Activated T-helper 17 cell treated with anti-CD3 and anti-CD28 coated beads, Interleukin-2, amount 50 U/mL, for 72 hours (primary cell): ENCODE measurements at regions not wholly inside any gene's neighbourhood (a gene's known extent, or its start where the extent isn't known, plus 50 kb on each side); places are given as distances from the start of the nearest gene placed in this dataset.

Experiments
- ATAC-seq: fragments of 150-1000 bp; cut with Tn5 transposase; replicated peaks from 2 replicates; pipeline ENCODE4 v1.10.0; 2021; ENCODE audit warnings: mild to moderate bottlenecking, moderate library complexity
- H3K27ac Mint-ChIP-seq: one replicate; pipeline ENCODE4 v1.8.0; 2022; ENCODE audit warnings: mixed read lengths
- H3K27me3 Mint-ChIP-seq: one replicate; pipeline ENCODE4 v1.8.0; 2022; ENCODE audit warnings: mixed read lengths
- H3K36me3 Mint-ChIP-seq: one replicate; pipeline ENCODE4 v1.8.0; 2022; ENCODE audit warnings: low read depth, mild to moderate bottlenecking, mixed read lengths
- H3K4me1 Mint-ChIP-seq: one replicate; pipeline ENCODE4 v1.8.0; 2022; ENCODE audit warnings: mixed read lengths
- H3K4me3 Mint-ChIP-seq: one replicate; pipeline ENCODE4 v1.8.0; 2022; ENCODE audit warnings: mild to moderate bottlenecking, mixed read lengths
- H3K9me3 Mint-ChIP-seq: one replicate; pipeline ENCODE4 v1.8.0; 2022; ENCODE audit warnings: mixed read lengths

DNA sequence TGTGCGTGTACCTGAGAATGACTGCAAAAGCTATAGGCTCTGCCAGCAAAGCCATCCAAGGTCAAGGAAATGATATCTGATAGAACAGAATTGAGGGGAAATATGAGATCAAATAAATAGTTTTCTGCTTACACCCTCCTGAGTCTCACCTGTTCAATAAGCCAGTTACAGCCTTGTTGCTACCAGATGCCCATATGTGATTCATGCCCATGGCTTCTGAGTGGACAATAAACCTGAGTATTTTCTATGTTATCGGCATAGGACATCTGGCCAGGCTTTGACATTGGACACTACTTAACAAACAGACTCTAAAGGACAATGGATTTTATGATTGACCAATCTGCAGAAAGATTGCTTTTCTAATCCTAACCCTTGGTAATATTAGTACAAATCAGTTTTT, 297.9 kb downstream of the LRATD1 start:
- ATAC-seq = no peak

DNA sequence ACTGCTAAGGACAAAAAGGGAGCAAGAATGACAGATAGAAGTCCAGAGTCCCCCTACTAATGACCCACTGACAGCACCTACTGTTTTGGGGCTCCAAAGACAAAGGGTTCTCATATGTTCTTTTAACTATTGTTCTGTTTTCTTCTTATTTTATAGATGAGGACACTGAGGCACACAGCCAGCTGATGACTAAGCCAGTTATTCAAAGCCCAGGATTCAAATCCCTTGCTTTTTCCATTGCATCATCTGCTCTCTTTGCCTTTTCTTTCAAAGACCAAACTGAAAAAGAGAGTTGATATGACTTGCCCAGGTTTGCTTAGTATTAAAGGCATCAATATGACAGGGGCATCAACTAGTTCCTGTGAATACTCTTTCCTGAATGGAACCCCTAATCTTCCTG, 299.8 kb downstream of the LRATD1 start:
- Mint-ChIP-seq H3K9me3 (peaks cover 6% of the 10 kb centered on the region), H3K27me3 (peaks cover 11% of the 10 kb centered on the region), H3K27ac (no peak overlapping the region), H3K4me1 (no peaks in the 10 kb centered on the region), H3K4me3 (no peak overlapping the region), H3K36me3 (no peaks in the 10 kb centered on the region)
- no peak for ATAC-seq

More for the DNA sequence above, 297.9 kb downstream of the LRATD1 start:
- no peaks in the 10 kb centered on the region for H3K4me1 Mint-ChIP-seq
- no peaks in the 10 kb centered on the region for H3K36me3 Mint-ChIP-seq
- H3K9me3 Mint-ChIP-seq = no peaks in the 10 kb centered on the region
- H3K4me3 Mint-ChIP-seq = no peak overlapping the region
- peaks cover 5% of the 10 kb centered on the region for H3K27me3 Mint-ChIP-seq
- H3K27ac Mint-ChIP-seq = no peak overlapping the region

DNA sequence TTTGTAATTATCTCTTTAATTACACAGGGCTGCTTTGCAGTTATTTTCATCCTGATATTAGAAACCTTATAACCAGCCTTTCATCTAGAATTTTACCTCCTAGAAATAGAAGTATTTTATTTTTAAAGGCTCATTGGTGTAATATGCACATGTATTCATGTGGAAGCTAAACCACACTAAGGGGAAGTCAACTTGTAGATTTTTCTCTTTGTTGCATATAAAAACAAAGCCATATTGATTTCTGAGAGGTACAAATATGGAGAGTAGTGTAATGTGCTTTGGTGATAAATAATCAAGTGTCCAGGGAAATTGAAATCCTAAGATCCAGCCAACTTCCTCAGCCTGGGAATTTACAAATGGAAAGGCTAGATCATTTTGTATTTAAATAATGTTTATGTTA, 301.2 kb downstream of the LRATD1 start:
- no peaks in the 10 kb centered on the region for H3K36me3 Mint-ChIP-seq
- no peaks in the 10 kb centered on the region for H3K4me1 Mint-ChIP-seq
- no peak overlapping the region for H3K27ac Mint-ChIP-seq
- no peak for ATAC-seq
- peaks cover 6% of the 10 kb centered on the region for H3K9me3 Mint-ChIP-seq
- H3K4me3 Mint-ChIP-seq = no peak overlapping the region
- H3K27me3 Mint-ChIP-seq = peaks cover 10% of the 10 kb centered on the region

DNA sequence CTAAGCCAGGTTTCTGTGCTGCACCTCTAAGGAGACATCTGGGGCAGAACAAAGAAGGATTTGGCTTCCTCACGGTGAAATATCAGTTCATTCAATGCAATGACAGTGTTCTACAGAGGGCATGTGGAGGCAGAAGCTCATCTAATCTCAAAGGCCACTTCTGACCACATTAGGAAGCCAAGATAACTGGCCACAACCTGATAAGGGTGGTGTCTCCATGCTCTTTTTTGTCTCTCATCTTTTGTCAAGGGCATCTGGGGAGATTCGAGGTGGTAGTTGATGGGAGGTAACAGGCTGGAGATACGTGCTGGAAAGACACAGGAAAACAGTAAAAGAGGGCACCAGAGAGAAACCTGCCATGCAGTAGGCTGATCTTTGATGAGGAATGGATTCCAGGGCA, 303.9 kb downstream of the LRATD1 start:
- Mint-ChIP-seq H3K9me3 (peaks cover 10% of the 10 kb centered on the region), H3K36me3 (no peaks in the 10 kb centered on the region), H3K27ac (no peak overlapping the region), H3K4me1 (no peaks in the 10 kb centered on the region), H3K27me3 (peaks cover 16% of the 10 kb centered on the region), H3K4me3 (no peak overlapping the region)
- ATAC-seq = no peak

DNA sequence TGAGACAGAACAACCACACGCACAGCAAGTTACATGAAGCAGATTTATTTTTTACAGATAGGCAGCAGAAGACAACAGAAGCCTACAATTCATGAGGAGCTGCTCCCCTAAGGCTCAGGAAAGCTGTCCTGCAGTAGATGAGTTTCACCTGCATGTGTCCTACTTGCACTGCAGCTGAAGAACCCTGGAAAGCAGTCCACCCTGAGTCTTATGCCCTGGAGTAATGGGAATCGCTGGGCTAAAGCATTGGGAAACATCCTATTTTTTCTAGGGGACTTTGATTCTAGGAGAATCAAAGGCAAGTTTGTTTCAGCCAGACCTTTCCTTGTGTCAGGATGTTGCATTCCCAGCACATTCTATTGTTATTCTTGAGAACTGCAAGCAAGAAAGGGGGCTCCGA, 304.8 kb downstream of the LRATD1 start:
- no peak overlapping the region for H3K27ac Mint-ChIP-seq
- peaks cover 18% of the 10 kb centered on the region for H3K27me3 Mint-ChIP-seq
- H3K36me3 Mint-ChIP-seq = no peaks in the 10 kb centered on the region
- peaks cover 10% of the 10 kb centered on the region for H3K9me3 Mint-ChIP-seq
- H3K4me1 Mint-ChIP-seq = no peaks in the 10 kb centered on the region
- ATAC-seq = no peak
- H3K4me3 Mint-ChIP-seq = no peak overlapping the region

DNA sequence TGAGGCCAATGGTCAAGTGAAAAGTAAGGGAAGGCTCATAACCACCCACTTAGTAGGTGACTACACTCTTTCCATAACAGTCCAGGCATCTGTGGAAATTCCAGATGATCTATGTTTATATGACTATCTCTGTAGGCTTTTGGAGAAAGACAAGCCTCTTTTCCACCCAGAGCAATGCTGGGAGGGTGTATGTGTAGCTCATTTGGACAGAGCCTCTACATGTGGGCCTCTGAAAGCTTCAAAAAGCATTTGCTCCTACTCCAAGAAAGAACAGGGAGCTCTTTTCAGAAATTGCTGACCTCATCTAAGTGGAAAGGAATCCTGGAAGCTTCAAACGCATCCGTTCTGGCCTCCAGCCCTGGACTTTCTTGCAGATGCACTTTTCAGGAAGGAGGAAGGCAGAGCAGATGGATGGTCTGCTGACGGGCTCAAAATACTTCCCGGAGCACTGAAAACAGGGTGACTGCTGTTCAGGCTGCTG, 308.7 kb downstream of the LRATD1 start:
- ATAC-seq = no peak
- no peaks in the 10 kb centered on the region for H3K4me1 Mint-ChIP-seq
- no peaks in the 10 kb centered on the region for H3K36me3 Mint-ChIP-seq
- H3K27ac Mint-ChIP-seq = no peak overlapping the region
- no peak overlapping the region for H3K4me3 Mint-ChIP-seq
- peaks cover 21% of the 10 kb centered on the region for H3K27me3 Mint-ChIP-seq
- peaks cover 14% of the 10 kb centered on the region for H3K9me3 Mint-ChIP-seq

DNA sequence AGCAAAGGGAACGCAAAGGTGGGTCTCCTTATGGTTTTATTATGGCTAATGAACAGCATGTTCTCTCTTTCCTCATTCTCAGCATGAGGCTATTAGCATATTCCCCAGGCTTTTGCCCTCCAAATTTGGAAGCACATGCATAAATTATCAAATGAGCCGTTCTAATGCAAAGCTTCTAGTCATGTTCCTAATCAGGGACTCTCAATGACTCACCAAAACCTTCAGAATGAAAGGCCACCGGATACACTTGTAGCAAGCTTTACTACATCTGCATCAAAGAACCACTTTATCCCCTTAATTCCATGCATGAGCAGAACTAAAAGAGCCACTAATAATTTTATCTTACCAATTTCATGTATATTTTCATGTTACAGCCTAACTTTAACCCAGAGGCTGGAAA, 310.5 kb downstream of the LRATD1 start:
- peaks cover 7% of the 10 kb centered on the region for H3K9me3 Mint-ChIP-seq
- ATAC-seq = no peak
- H3K27ac Mint-ChIP-seq = no peak overlapping the region
- no peaks in the 10 kb centered on the region for H3K4me1 Mint-ChIP-seq
- no peak overlapping the region for H3K4me3 Mint-ChIP-seq
- H3K36me3 Mint-ChIP-seq = no peaks in the 10 kb centered on the region
- peaks cover 16% of the 10 kb centered on the region for H3K27me3 Mint-ChIP-seq

DNA sequence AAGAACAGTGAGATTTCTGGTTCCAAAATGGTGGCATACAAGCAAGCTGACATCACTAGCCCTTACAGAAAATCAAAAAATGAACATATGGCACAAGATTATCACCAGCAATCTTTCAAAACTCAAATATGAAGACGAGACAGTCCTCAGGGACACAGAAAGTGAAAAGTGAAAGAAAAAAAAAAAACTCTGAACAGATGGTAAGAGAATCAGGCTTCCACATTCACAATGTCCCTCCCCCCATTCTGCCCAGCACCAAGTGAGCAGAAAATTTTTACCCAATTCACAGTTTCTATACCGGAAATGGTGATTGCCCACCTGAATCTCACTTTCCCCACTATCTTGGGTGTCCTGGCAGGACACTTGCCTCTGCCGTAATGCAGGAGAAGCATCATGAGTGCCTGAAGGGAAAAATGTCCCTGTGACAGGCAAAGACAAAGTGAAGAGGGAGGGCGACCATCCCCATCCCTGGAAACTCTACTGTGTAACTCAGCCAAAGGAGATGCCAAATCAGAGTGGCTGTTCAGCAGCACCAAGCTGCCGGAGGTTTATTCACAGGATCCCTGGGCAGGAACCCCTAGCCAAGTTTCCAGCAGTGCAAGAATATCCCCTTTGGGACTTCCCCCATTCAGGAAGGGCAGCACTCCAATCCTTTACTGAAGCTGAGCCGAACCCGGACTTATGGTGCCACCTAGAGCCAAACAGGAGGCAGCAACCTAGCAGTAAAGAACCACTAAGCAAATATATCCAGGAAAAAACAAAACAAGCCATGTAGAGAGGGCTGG, 312.2 kb downstream of the LRATD1 start:
- peaks cover 7% of the 10 kb centered on the region for H3K9me3 Mint-ChIP-seq
- H3K4me1 Mint-ChIP-seq = no peaks in the 10 kb centered on the region
- ATAC-seq = no peak
- no peaks in the 10 kb centered on the region for H3K36me3 Mint-ChIP-seq
- H3K27me3 Mint-ChIP-seq = peaks cover 16% of the 10 kb centered on the region
- H3K4me3 Mint-ChIP-seq = no peak overlapping the region
- no peak overlapping the region for H3K27ac Mint-ChIP-seq

DNA sequence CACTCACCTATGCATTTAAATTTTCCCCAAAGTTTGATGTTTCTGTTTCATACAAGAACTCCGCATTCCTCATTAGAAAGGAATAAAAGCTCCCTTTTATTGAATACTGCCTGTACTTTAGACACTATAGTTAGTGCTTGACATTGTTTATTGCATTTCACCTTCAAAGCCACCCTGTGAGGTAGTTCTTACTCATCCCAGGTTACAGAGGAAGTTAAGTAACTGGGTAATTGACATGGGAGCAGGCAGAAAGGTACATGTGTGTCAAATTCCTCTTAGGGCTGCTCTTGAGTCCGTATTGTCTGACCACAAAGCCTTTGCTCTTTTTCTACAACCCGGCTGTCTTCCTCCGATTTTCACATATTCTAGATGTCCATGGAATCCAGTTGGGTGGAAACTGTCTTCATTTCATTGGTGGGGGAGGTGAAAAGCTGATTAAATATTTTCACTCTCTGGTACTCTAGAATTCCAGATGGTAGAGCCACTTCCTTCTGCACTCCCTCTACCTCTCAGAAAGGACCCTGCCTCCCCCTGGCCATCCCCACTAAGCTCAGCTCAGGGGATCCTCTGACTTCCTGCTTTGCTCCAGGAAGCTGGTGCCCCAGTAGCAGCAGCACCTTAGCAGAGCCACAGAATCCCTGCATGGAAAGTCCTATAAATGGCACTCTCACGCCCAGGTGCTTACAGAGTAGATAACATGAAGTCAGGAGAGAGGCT, 319.2 kb downstream of the LRATD1 start:
- Mint-ChIP-seq H3K4me3 (no peak overlapping the region), H3K36me3 (no peaks in the 10 kb centered on the region), H3K4me1 (no peaks in the 10 kb centered on the region), H3K9me3 (peaks cover 3% of the 10 kb centered on the region), H3K27ac (no peak overlapping the region), H3K27me3 (peaks cover 9% of the 10 kb centered on the region)
- ATAC-seq = no peak

DNA sequence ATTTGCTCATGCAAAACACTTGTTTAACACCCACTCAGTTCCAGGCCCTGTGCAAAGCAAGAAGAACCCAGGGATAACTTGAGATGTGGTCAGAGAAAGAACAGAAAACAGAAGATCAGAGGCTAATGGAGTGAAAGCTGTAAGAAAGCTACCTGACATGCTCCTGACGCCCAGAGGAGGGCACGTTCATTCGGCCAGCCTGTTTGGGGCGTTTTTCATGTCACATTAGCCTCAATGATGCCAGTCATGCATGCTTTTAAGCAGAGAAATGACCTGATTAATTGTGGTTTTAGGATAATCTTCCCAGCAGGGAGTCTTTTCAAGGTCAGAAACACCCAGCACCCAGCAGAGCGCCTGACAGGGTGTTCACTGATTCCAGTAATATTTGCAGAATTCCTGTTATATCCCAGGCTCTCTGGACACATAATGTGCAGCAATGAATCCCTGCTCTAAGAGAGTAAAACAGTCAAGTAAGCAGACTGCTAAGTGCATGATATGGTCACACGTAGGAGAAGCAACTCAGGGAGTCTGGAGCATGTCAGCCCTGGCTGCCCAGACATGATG, 320.0 kb downstream of the LRATD1 start:
- ATAC-seq = no peak
- H3K27me3 Mint-ChIP-seq = peaks cover 10% of the 10 kb centered on the region
- no peak overlapping the region for H3K27ac Mint-ChIP-seq
- peaks cover 3% of the 10 kb centered on the region for H3K9me3 Mint-ChIP-seq
- H3K4me3 Mint-ChIP-seq = no peak overlapping the region
- H3K4me1 Mint-ChIP-seq = no peaks in the 10 kb centered on the region
- H3K36me3 Mint-ChIP-seq = no peaks in the 10 kb centered on the region

DNA sequence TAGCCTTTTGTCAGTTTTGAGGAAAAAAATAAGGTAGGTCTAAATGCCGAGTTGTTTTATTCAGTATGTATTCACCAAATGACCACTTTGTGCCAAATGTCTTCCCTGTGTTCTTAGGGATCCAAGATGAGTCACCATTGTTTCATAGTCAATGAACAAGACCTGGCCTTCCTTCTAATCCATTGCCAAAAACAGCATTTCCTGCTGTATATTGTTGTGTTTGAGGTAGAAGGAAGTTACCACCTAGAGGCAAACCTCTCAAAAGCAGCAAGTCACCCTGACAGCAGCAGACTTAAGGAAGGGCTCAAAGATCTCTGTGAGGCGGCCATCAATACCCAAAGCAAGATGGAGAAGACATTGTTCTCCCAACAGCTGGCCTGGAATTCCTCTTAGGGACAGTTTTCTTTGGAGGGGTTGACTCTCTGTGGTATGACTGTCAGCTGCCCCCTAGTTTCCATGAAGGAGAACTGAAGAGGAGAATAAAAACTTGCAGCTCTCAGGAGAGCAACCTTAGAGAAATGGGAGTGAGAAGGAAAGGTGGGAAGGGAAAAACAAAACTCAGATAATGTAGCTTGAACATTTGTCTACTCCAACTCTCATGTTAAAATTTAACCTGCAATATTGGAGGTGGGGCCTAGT, 328.3 kb downstream of the LRATD1 start:
- H3K4me3 Mint-ChIP-seq = no peak overlapping the region
- H3K27ac Mint-ChIP-seq = no peak overlapping the region
- no peaks in the 10 kb centered on the region for H3K4me1 Mint-ChIP-seq
- H3K27me3 Mint-ChIP-seq = peaks cover 20% of the 10 kb centered on the region
- no peak for ATAC-seq
- H3K36me3 Mint-ChIP-seq = no peaks in the 10 kb centered on the region
- peaks cover 3% of the 10 kb centered on the region for H3K9me3 Mint-ChIP-seq

DNA sequence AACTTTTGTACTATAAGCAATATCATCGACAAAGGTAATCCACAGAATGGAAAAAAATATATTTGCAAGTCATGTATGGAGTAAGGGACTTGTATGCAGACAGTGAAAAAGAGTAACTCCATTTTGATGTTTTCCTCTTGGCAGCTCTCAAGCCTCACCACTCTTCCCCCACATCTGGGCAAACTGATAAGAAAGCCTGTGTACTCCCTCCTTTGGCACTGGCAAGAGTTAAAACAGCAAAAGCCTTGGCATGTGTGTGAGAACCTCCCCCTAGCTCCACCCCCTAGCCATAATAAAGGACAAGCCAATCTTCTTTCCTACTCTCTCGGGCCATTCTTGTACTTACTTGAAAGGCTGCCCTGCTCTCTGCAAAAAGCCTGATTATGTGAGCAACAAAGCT, 335.2 kb downstream of the LRATD1 start:
- no peak for ATAC-seq
- peaks cover 10% of the 10 kb centered on the region for H3K27me3 Mint-ChIP-seq
- H3K36me3 Mint-ChIP-seq = no peaks in the 10 kb centered on the region
- peaks cover 6% of the 10 kb centered on the region for H3K9me3 Mint-ChIP-seq
- H3K27ac Mint-ChIP-seq = no peak overlapping the region
- H3K4me1 Mint-ChIP-seq = no peaks in the 10 kb centered on the region
- no peak overlapping the region for H3K4me3 Mint-ChIP-seq

DNA sequence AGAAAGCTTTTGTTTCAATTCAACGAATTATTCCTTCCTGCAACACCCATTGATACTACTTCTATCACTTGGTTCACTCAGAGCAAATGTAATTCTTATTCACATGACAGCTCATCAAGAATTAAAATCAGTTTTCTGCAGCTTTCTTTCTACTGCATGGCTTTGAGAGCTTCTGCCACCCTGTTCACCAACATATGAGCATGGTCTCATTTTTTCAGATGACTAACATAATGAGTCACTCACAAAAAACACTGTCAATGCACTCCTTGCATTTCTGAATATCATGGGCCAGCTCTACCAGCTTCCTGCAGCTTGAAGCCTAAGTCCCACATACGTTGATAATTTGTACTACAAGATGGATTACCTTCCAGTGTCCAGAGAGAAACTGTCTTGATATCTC, 342.9 kb downstream of the LRATD1 start:
- Mint-ChIP-seq H3K36me3 (no peaks in the 10 kb centered on the region), H3K4me1 (no peaks in the 10 kb centered on the region), H3K27ac (no peak overlapping the region), H3K9me3 (peaks cover 6% of the 10 kb centered on the region), H3K4me3 (no peak overlapping the region), H3K27me3 (peaks cover 11% of the 10 kb centered on the region)
- peak; percentile 31 for ATAC-seq

DNA sequence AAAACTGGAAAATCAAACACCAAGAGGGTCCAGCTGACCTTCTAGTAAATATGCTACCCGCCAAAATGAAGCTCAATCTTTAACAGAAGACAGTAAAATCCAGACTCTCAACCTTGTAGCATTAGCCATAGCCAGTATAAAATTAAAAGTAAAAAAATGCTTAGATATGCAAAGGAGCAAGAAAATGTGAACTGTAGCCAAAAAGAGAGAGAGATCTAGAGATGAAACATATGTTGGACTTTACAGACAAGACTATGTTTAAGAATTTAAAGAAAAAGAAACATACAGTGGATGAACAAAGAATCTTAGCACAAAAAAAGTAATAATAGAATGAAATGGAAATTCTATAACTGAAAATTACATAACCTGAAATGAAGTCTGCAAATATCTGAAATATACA, 344.5 kb downstream of the LRATD1 start:
- no peak overlapping the region for H3K27ac Mint-ChIP-seq
- no peaks in the 10 kb centered on the region for H3K9me3 Mint-ChIP-seq
- H3K4me1 Mint-ChIP-seq = no peaks in the 10 kb centered on the region
- no peak for ATAC-seq
- H3K36me3 Mint-ChIP-seq = no peaks in the 10 kb centered on the region
- peaks cover 11% of the 10 kb centered on the region for H3K27me3 Mint-ChIP-seq
- no peak overlapping the region for H3K4me3 Mint-ChIP-seq
